Smooth muscle cell of the brain vasculature (primary cell): ENCODE measurements at regions not wholly inside any gene's neighbourhood (a gene's known extent, or its start where the extent isn't known, plus 50 kb on each side); places are given as distances from the start of the nearest gene placed in this dataset.

ENCODE experiments used
- DNase-seq: peaks from one replicate; pipeline ENCODE4 v3.0.0-alpha.2; 2012; ENCODE audit warnings: low read depth, low spot score

- no peak for DNase-seq
Measured at GRCh38 chr6:138607478-138608433, 108.5 kb upstream of the NHSL1 start.

- DNase-seq, result no peak
Measured at GRCh38 chr6:138608896-138609295, 109.6 kb upstream of the NHSL1 start.

GRCh38 chr6:138609801-138610430, 110.6 kb upstream of the NHSL1 start:
- no peak for DNase-seq

GRCh38 chr6:138610816-138611215, 111.5 kb upstream of the NHSL1 start:
- no peak for DNase-seq

GRCh38 chr6:138614151-138614550, 114.9 kb upstream of the NHSL1 start:
- DNase-seq, result no peak

GRCh38 chr6:138618168-138618567, 118.9 kb upstream of the NHSL1 start:
- no peak for DNase-seq

- DNase-seq, result no peak
Measured at GRCh38 chr6:138620630-138621029, 121.3 kb upstream of the NHSL1 start.

GRCh38 chr6:138622967-138623366, 123.7 kb upstream of the NHSL1 start:
- no peak for DNase-seq

GRCh38 chr6:138631566-138631965, 132.3 kb upstream of the NHSL1 start:
- DNase-seq, result no peak

GRCh38 chr6:138637822-138638221, 135.7 kb upstream of the CCDC28A start:
- DNase-seq, result no peak

GRCh38 chr6:138638604-138639003, 135.0 kb upstream of the CCDC28A start:
- DNase-seq, result no peak

GRCh38 chr6:138640028-138640427, 133.5 kb upstream of the CCDC28A start:
- no peak for DNase-seq

- DNase-seq, result no peak
Measured at GRCh38 chr6:138643210-138643609, 130.4 kb upstream of the CCDC28A start.

- no peak for DNase-seq
Measured at GRCh38 chr6:138645976-138646640, 127.5 kb upstream of the CCDC28A start.

- peak; percentile 7 for DNase-seq
Measured at GRCh38 chr6:138647006-138647405, 126.6 kb upstream of the CCDC28A start.

- DNase-seq, result no peak
Measured at GRCh38 chr6:138648127-138648526, 125.4 kb upstream of the CCDC28A start.

- DNase-seq, result no peak
Measured at GRCh38 chr6:138651491-138651890, 122.1 kb upstream of the CCDC28A start.

GRCh38 chr6:138652824-138653223, 120.7 kb upstream of the CCDC28A start:
- no peak for DNase-seq

- DNase-seq, result no peak
Measured at GRCh38 chr6:138653435-138653834, 120.1 kb upstream of the CCDC28A start.

- no peak for DNase-seq
Measured at GRCh38 chr6:138654715-138655634, 118.6 kb upstream of the CCDC28A start.

- no peak for DNase-seq
Measured at GRCh38 chr6:138655828-138656227, 117.7 kb upstream of the CCDC28A start.
